ENCODE measurements at regions not wholly inside any gene's neighbourhood (a gene's known extent, or its start where the extent isn't known, plus 50 kb on each side); places are given as distances from the start of the nearest gene placed in this dataset.

DNA sequence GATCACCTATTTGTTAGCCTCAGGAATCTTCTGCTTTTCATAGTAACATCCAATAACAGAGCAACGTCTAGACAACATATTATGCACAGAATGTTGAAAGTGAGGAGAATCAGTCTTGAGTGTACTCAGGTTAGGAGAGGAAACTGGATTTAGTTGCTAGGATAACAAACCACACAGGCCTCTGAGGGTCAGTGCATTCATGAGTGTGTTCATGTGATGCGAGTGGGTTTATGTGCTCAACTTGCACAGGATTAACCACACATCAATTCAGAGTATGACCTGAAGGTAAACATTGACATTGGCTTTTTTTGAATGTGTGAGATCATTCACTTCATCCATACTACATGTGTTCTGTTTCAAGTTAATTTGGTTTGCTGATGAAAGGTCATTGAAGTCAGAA is 287.6 kb downstream of the DIPK2A start:
- no peak for DNase-seq (ENCODE audit: extremely low spot score, unreplicated experiment)
- H3K4me3 Mint-ChIP-seq = no peak overlapping the region
- peaks cover 10% of the 10 kb centered on the region for H3K4me1 Mint-ChIP-seq (ENCODE audit: unreplicated experiment)
- H3K27me3 Mint-ChIP-seq = peaks cover 4% of the 10 kb centered on the region
- H3K27ac Mint-ChIP-seq = no peak overlapping the region
- no peak for TF ChIP-seq CTCF (conservative IDR thresholded peaks at IDR 0.05)
- peaks cover 3% of the 10 kb centered on the region for H3K36me3 Mint-ChIP-seq
- H3K9me3 Mint-ChIP-seq = peaks cover 10% of the 10 kb centered on the region

GRCh38 chr3:144263706-144264105 is 292.1 kb downstream of the DIPK2A start:
- Mint-ChIP-seq H3K9me3 (peaks cover 10% of the 10 kb centered on the region), H3K36me3 (peaks cover 3% of the 10 kb centered on the region), H3K27me3 (no peaks in the 10 kb centered on the region), H3K4me1 (ENCODE audit: unreplicated experiment) (peaks cover 7% of the 10 kb centered on the region), H3K4me3 (no peak overlapping the region), H3K27ac (no peak overlapping the region)
- DNase-seq (ENCODE audit: extremely low spot score, unreplicated experiment) = no peak
- TF ChIP-seq CTCF (conservative IDR thresholded peaks at IDR 0.05) = no peak

- DNase-seq (ENCODE audit: extremely low spot score, unreplicated experiment) = no peak
- Mint-ChIP-seq H3K27me3 (no peaks in the 10 kb centered on the region), H3K36me3 (peaks cover under 1% of the 10 kb centered on the region), H3K4me3 (no peak overlapping the region), H3K4me1 (ENCODE audit: unreplicated experiment) (peaks cover 7% of the 10 kb centered on the region), H3K9me3 (peaks cover 10% of the 10 kb centered on the region), H3K27ac (no peak overlapping the region)
- no peak for TF ChIP-seq CTCF (conservative IDR thresholded peaks at IDR 0.05)
These were observed 292.7 kb downstream of the DIPK2A start for GRCh38 chr3:144264350-144264749.

GRCh38 chr3:144264794-144265193 is 293.2 kb downstream of the DIPK2A start:
- Mint-ChIP-seq H3K27me3 (no peaks in the 10 kb centered on the region), H3K36me3 (no peaks in the 10 kb centered on the region), H3K27ac (no peak overlapping the region), H3K9me3 (peaks cover 10% of the 10 kb centered on the region), H3K4me1 (ENCODE audit: unreplicated experiment) (peaks cover 7% of the 10 kb centered on the region), H3K4me3 (no peak overlapping the region)
- DNase-seq (ENCODE audit: extremely low spot score, unreplicated experiment) = no peak
- no peak for TF ChIP-seq CTCF (conservative IDR thresholded peaks at IDR 0.05)

DNA sequence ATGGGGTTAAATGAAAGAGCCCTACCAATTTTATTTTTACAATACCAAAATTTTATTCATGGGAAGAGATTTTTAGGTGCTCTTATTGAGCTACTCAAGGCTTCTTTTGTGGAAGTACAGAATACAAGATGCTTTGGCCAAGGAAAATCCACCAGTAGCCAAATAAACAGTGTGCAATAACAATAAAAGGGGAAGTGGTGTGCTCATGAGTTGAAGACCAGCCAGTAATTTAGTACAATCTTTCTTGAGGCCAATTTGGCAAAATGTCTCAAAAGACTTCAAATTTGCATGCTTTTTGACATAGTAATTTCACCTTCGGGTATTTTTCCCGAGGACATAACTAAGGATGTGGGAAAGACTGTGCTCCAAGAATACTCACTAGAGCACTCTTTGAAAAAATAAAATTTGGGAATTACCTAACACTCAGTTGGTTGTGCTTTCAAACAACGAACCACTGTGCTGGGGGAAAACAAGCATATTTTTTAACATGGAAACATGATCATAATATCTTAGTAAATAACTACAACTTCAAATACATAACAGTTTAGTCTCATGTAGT is 294.0 kb downstream of the DIPK2A start:
- H3K9me3 Mint-ChIP-seq = peaks cover 5% of the 10 kb centered on the region
- peaks cover 7% of the 10 kb centered on the region for H3K4me1 Mint-ChIP-seq (ENCODE audit: unreplicated experiment)
- no peak for TF ChIP-seq CTCF (conservative IDR thresholded peaks at IDR 0.05)
- no peaks in the 10 kb centered on the region for H3K27me3 Mint-ChIP-seq
- no peak overlapping the region for H3K4me3 Mint-ChIP-seq
- DNase-seq (ENCODE audit: extremely low spot score, unreplicated experiment) = no peak
- H3K27ac Mint-ChIP-seq = no peak overlapping the region
- no peaks in the 10 kb centered on the region for H3K36me3 Mint-ChIP-seq

- no peak for TF ChIP-seq CTCF (conservative IDR thresholded peaks at IDR 0.05)
- H3K4me1 Mint-ChIP-seq (ENCODE audit: unreplicated experiment) = peaks cover 6% of the 10 kb centered on the region
- no peak overlapping the region for H3K4me3 Mint-ChIP-seq
- no peaks in the 10 kb centered on the region for H3K9me3 Mint-ChIP-seq
- H3K27me3 Mint-ChIP-seq = peaks cover 8% of the 10 kb centered on the region
- DNase-seq (ENCODE audit: extremely low spot score, unreplicated experiment) = no peak
- H3K36me3 Mint-ChIP-seq = no peaks in the 10 kb centered on the region
- no peak overlapping the region for H3K27ac Mint-ChIP-seq
These were observed 298.5 kb downstream of the DIPK2A start for GRCh38 chr3:144270100-144270499.
